GM23248 (cell line): ENCODE measurements at regions not wholly inside any gene's neighbourhood (a gene's known extent, or its start where the extent isn't known, plus 50 kb on each side); places are given as distances from the start of the nearest gene placed in this dataset.

ENCODE experiments used
- EZH2 ChIP-seq: fragments of 200-600 bp; sonication (generic); IDR thresholded peaks from 2 replicates; pipeline ENCODE4 v1.6.1; 2018; ENCODE audit warnings: antibody characterized with exemption, mild to moderate bottlenecking; ENCODE audit not compliant: insufficient read depth, poor library complexity, severe bottlenecking
- EZH2phosphoT487 ChIP-seq: fragments of 200-600 bp; sonication (generic); IDR thresholded peaks from 2 replicates; pipeline ENCODE4 v1.6.1; 2018; ENCODE audit warnings: antibody characterized with exemption, moderate library complexity, mild to moderate bottlenecking, low read depth; ENCODE audit not compliant: insufficient read depth

DNA sequence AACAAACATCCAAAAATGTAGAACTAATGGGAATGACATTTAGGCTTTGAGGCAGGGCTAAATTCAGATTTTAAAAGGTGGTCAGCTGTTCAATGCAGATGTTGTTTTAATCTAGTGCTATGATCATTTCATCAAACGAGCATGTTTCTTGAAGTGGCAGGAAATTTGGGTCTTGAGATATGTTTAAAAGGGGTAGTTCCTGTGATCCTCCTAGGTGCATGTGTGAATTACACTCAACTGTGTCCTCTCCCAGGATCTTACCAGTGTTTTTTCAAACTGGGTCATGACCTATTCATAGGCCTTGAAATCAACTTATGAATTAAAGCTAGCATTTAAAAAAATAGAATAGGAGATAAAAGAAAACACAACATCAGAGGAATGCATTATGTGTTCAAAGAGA lies 57.4 kb upstream of the ACMSD start:
- TF ChIP-seq EZH2phosphoT487: no peak
- TF ChIP-seq EZH2: no peak
